LNCaP clone FGC (cell line): ENCODE measurements at regions not wholly inside any gene's neighbourhood (a gene's known extent, or its start where the extent isn't known, plus 50 kb on each side); places are given as distances from the start of the nearest gene placed in this dataset.
A peak's percentile ranks its signal among the peaks of the same experiment; 100 is the strongest.

Experiments
- DNase-seq: peaks from one replicate; pipeline ENCODE4 v3.0.0-alpha.2; 2011; ENCODE audit warnings: low read depth
- H3K4me3 ChIP-seq: 2 replicates; pipeline ENCODE4 v1.5.1; 2011; ENCODE audit warnings: mild to moderate bottlenecking, low read depth, low read length, control low read depth
- CTCF ChIP-seq: IDR thresholded peaks from 2 replicates; pipeline ENCODE4 v1.5.1; 2012; ENCODE audit warnings: mild to moderate bottlenecking; ENCODE audit not compliant: control insufficient read depth, insufficient read depth; ENCODE audit errors: extremely low read depth

DNA sequence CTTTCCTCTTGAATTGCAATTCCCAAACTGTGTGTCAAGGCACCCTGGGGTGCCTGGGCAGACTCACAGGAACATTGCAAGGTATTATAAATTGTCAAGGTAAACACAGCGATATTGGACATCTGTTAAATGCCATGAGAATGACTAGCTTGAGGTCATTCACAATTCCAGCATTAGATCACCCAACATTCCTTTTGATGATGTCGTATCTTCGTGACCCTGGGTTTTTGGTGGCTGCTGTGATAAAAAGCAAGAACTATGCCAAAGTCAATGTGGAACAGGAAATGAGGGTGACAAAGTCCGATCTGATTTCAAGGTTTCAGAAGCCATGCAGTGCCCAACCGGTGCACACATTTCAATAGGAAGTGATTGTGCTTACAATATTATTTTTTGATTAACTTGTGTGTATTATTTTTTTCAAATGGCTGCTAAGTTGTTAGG lies 458.4 kb downstream of the MIAT start:
- no peak for DNase-seq
- no peak overlapping the region for H3K4me3 ChIP-seq
- TF ChIP-seq CTCF: no peak

DNA sequence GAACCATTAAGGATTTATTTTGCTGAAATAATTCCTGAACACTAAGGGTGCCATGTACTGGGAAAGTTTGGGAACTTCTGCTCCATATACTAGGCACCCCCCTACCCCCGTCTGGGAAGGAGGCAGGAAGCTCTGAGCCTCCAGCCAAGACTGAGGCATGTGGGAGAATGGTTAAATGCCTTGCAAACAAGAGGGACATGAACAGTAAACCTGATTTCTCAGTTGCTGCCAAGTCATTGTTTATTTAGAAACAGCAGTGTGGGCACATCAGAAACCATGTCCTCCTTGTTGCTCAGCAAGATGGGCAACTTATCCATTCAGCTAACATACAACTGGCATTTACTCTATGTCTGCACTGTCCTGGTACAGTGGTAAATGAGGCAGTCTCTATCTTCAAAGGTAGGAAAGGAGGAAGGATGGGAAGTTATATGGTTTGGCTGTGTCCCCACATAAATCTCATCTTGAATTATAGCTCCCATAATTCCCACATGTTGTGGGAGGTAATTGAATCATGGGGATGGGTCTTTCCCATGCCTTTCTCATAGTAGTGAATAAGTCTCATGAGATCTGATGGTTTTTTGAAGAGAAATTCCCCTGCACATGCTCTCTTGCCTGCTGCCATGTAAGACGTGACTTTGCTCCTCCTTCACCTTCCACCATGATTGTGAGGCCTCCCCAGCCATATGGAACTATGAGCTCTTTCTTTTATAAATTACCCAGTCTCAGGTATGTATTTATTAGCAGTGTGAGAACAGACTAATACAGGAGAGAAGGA lies 459.1 kb downstream of the MIAT start:
- DNase-seq: peak; percentile 40
- TF ChIP-seq CTCF: no peak
- H3K4me3 ChIP-seq: no peak overlapping the region

DNA sequence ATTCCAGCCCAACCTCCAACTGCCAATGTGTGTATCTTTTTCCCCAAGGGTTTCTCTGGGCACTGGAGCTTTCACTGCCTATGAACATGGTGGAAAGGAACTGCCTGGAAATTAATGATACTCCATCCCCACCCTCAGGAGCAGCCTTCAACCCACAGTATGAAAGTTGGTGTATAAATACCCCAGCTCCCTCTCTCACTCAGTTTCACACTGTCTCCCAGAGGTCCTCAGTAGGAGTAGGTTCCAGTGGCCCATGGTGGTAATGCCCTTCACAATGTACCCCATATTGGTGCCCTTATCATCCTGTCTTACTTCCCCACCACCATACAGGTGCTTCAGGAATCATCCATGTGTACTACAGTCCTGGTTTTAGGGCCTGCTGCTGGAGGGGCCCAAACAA lies 462.6 kb downstream of the MIAT start:
- DNase-seq: no peak
- H3K4me3 ChIP-seq: no peak overlapping the region
- TF ChIP-seq CTCF: no peak

DNA sequence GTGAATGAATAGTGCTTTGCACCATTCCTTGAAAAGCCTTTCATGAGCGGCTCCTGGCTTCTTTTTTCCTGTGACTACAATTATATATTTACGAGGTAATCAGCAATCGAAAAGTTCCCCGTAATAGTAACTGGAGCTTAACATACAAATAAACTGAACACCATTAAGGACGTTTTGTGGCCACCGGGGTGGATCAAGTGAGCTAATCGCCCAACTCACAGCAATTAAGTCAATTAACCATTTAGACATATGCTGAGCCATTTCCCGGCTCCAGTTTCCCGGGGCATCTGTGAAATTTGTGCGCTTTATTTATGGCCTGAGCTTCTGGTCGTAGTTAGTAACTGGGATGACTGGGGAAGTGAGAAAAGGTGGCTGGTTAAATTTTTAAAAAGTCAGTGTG lies 465.2 kb downstream of the MIAT start:
- no peak for TF ChIP-seq CTCF
- DNase-seq: no peak
- no peak overlapping the region for H3K4me3 ChIP-seq

DNA sequence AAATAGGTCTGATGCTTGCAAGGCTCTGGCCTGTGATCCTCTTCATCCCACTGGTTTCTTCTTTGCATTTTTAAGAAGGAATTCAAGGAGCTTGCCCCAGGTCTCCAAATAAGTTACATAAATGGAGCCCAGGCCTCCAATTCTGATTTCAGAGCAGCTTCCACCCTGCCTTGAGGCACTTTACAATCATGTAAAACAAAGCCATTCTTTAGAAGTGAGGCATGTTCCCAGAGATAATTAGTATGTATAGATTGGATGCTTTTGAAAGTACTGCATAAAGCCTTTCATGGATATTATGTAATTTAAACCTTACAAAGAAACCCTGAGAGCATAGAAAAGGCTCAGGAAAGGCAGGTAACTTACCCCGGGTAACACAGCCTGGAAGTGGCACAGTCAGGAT lies 466.5 kb downstream of the MIAT start:
- no peak overlapping the region for H3K4me3 ChIP-seq
- no peak for TF ChIP-seq CTCF
- DNase-seq: no peak

GRCh38 chr22:27124351-27124966 lies 467.1 kb downstream of the MIAT start:
- TF ChIP-seq CTCF: no peak
- H3K4me3 ChIP-seq: no peak overlapping the region
- DNase-seq: no peak
